Glutamatergic neuron (in vitro differentiated cells): ENCODE measurements at regions not wholly inside any gene's neighbourhood (a gene's known extent, or its start where the extent isn't known, plus 50 kb on each side); places are given as distances from the start of the nearest gene placed in this dataset.

Experiments used
- DNase-seq: peaks from one replicate; pipeline ENCODE4 v3.0.0; 2022
- H3K27ac Mint-ChIP-seq: one replicate; pipeline ENCODE4 v1.8.0; 2020; ENCODE audit warnings: mild to moderate bottlenecking, mixed read lengths, inconsistent platforms; ENCODE audit not compliant: unreplicated experiment
- H3K27me3 Mint-ChIP-seq: one replicate; pipeline ENCODE4 v1.8.0; 2020; ENCODE audit warnings: mild to moderate bottlenecking, moderate library complexity, mixed read lengths, inconsistent platforms; ENCODE audit not compliant: unreplicated experiment
- H3K36me3 Mint-ChIP-seq: one replicate; pipeline ENCODE4 v1.8.0; 2020; ENCODE audit warnings: mild to moderate bottlenecking, mixed read lengths, inconsistent platforms; ENCODE audit not compliant: unreplicated experiment
- H3K4me1 Mint-ChIP-seq: one replicate; pipeline ENCODE4 v1.8.0; 2020; ENCODE audit warnings: mild to moderate bottlenecking, low read depth, mixed read lengths, inconsistent platforms; ENCODE audit not compliant: unreplicated experiment
- H3K4me3 Mint-ChIP-seq: one replicate; pipeline ENCODE4 v1.8.0; 2020; ENCODE audit warnings: mild to moderate bottlenecking, mixed read lengths, inconsistent platforms; ENCODE audit not compliant: unreplicated experiment
- H3K9me3 Mint-ChIP-seq: one replicate; pipeline ENCODE4 v1.8.0; 2020; ENCODE audit warnings: mild to moderate bottlenecking, moderate library complexity, mixed read lengths, inconsistent platforms; ENCODE audit not compliant: unreplicated experiment
- CTCF ChIP-seq: fragments of 200-600 bp; sonication (generic); IDR thresholded peaks from one replicate; pipeline ENCODE4 v1.5.0; 2021; ENCODE audit not compliant: partially characterized antibody, unreplicated experiment

GRCh38 chr5:38131686-38132085 is 126.7 kb upstream of the EGFLAM start:
- Mint-ChIP-seq H3K9me3 (no peaks in the 10 kb centered on the region), H3K27me3 (no peaks in the 10 kb centered on the region), H3K4me3 (no peak overlapping the region), H3K4me1 (peaks cover 2% of the 10 kb centered on the region), H3K36me3 (no peaks in the 10 kb centered on the region), H3K27ac (no peak overlapping the region)
- DNase-seq = no peak
- TF ChIP-seq CTCF = no peak

DNA sequence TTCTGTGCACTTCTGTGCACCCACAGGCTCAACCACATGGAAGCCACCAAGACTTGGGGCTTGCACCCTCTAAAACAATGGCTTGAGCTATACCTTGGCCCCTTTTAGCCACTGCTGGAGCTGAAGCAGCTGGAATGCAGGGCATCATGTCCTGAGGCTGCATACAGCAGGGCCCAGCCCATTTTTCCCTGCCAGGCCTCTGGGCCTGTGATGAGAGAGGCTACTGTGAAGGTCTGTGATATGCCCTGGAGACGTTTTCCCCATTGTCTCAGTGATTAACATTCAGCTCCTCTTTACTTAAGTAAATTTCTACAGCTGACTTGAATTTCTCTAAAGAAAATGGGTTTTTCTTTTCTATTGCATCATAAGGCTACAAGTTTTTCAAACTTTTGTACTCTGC is 134.0 kb upstream of the EGFLAM start:
- Mint-ChIP-seq H3K27me3 (no peaks in the 10 kb centered on the region), H3K9me3 (no peaks in the 10 kb centered on the region), H3K4me1 (no peaks in the 10 kb centered on the region), H3K36me3 (no peaks in the 10 kb centered on the region), H3K4me3 (no peak overlapping the region), H3K27ac (no peak overlapping the region)
- no peak for TF ChIP-seq CTCF
- DNase-seq = no peak

- H3K36me3 Mint-ChIP-seq = no peaks in the 10 kb centered on the region
- no peaks in the 10 kb centered on the region for H3K4me1 Mint-ChIP-seq
- H3K4me3 Mint-ChIP-seq = no peak overlapping the region
- H3K27me3 Mint-ChIP-seq = no peaks in the 10 kb centered on the region
- no peak for TF ChIP-seq CTCF
- no peak for DNase-seq
- no peak overlapping the region for H3K27ac Mint-ChIP-seq
- no peaks in the 10 kb centered on the region for H3K9me3 Mint-ChIP-seq
Observed at GRCh38 chr5:38121420-38121819, 136.9 kb upstream of the EGFLAM start.

- H3K36me3 Mint-ChIP-seq = no peaks in the 10 kb centered on the region
- no peaks in the 10 kb centered on the region for H3K9me3 Mint-ChIP-seq
- TF ChIP-seq CTCF = no peak
- H3K27ac Mint-ChIP-seq = no peak overlapping the region
- H3K27me3 Mint-ChIP-seq = no peaks in the 10 kb centered on the region
- DNase-seq = no peak
- H3K4me3 Mint-ChIP-seq = no peak overlapping the region
- no peaks in the 10 kb centered on the region for H3K4me1 Mint-ChIP-seq
Observed at GRCh38 chr5:38119836-38120235, 138.5 kb upstream of the EGFLAM start.

DNA sequence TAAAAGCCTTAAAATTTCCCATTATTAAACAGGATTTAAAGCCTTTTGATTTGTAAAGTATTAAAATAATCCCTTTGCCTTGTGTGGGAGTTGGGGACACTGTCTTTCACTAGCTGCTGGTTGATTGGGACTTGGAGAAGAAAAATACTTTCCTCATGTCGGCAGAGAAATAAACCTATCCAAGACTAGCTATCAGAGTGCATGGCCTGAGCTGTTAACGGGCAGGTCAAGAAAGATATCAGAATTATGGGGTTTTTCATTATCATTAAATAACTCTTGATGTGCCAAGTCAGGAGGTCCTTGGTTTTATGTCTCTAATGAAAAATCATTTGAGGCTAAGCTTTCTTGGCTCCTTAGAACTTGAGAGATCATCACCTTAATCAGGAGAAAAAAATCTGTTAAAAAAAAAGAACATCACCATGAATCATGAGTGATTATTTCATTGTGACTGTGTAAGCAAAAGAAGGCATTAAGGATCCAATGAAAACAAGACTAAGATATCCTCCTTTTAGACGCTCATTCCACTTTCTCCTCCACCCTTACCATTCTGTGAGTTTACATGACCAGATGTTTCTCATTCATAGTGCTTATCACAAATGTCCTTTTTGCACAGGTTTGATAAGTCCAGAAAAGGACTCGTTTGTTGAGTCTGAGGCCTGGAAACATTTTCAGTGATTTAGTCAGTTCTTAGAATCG is 140.4 kb upstream of the EGFLAM start:
- no peak overlapping the region for H3K4me3 Mint-ChIP-seq
- no peaks in the 10 kb centered on the region for H3K9me3 Mint-ChIP-seq
- no peaks in the 10 kb centered on the region for H3K36me3 Mint-ChIP-seq
- H3K4me1 Mint-ChIP-seq = no peaks in the 10 kb centered on the region
- no peaks in the 10 kb centered on the region for H3K27me3 Mint-ChIP-seq
- no peak for DNase-seq
- H3K27ac Mint-ChIP-seq = no peak overlapping the region
- TF ChIP-seq CTCF = no peak
